ENCODE measurements at regions not wholly inside any gene's neighbourhood (a gene's known extent, or its start where the extent isn't known, plus 50 kb on each side); places are given as distances from the start of the nearest gene placed in this dataset.
"Not testable (repeated sequence)": the region's sequence is repeated elsewhere in the genome, so short reads cannot be mapped to it uniquely, and the experiment has no call there.

- H2BK120ac ChIP-seq (replicated peaks; ENCODE audit: low read depth, low read length): no peak overlapping the region
- no peak overlapping the region for H3K4me2 ChIP-seq (ENCODE audit: insufficient read depth in 1 of 2, low read depth in 2 of 2, low read length in 2 of 2)
- H3K4ac ChIP-seq (replicated peaks; ENCODE audit: insufficient read length, low read depth, low read length): no peak overlapping the region
- no peaks in the 10 kb centered on the region for H4K20me1 ChIP-seq (replicated peaks in 1 of 2; ENCODE audit: control insufficient read depth in 1 of 2, insufficient read depth in 2 of 2, low read length in 2 of 2)
- no peaks in the 10 kb centered on the region for H3K4me1 ChIP-seq (replicated peaks in 1 of 4; ENCODE audit: control insufficient read depth in 3 of 4, insufficient read depth in 4 of 4, low read length in 3 of 4)
- no peak overlapping the region for H2BK12ac ChIP-seq (ENCODE audit: low read depth, low read length)
- no peak for TF ChIP-seq BCL11A (IDR thresholded peaks at IDR 0.05; ENCODE audit: low read depth in 2 of 2, low read length in 2 of 2)
- no peak overlapping the region for H2BK5ac ChIP-seq (ENCODE audit: low read depth, low read length)
- no peak overlapping the region for H3K9ac ChIP-seq (replicated peaks in 1 of 4; ENCODE audit: extremely low read depth in 1 of 4, low read depth in 3 of 4, low read length in 3 of 4)
- H3K23ac ChIP-seq (ENCODE audit: insufficient read length): no peak overlapping the region
- WGBS, 2 experiments (ENCODE audit: extremely low coverage in 1 of 2, insufficient coverage in 1 of 2, insufficient read length in 1 of 2, insufficient replicate concordance in 2 of 2, low coverage in 1 of 2, low lambda C conversion rate in 2 of 2, missing lambda C conversion rate in 1 of 2): no CpG with 5 or more reads among the region's 4 CpGs
- no peaks in the 10 kb centered on the region for H3K79me2 ChIP-seq (ENCODE audit: control insufficient read depth in 1 of 2, insufficient read depth in 2 of 2, low read length in 2 of 2)
- DNase-seq (ENCODE audit: low read depth in 1 of 2, low spot score in 2 of 2) (no peak), FAIRE-seq (no peak)
- H3K4me3 ChIP-seq (ENCODE audit: extremely low read depth in 1 of 4, insufficient read depth in 2 of 4, low read depth in 3 of 4, low read length in 4 of 4): no peak overlapping the region
- H4K5ac ChIP-seq (ENCODE audit: insufficient read length, low read depth, low read length): no peak overlapping the region
- H3K9me3 ChIP-seq (ENCODE audit: insufficient read depth in 2 of 2, low read depth in 1 of 2, low read length in 1 of 2): no peaks in the 10 kb centered on the region
- H4K8ac ChIP-seq (ENCODE audit: extremely low read depth, insufficient read depth, low read length): no peak overlapping the region
- no peak overlapping the region for H3K56ac ChIP-seq (replicated peaks; ENCODE audit: insufficient read length, low read depth, low read length)
- H2AFZ ChIP-seq (ENCODE audit: low read length): no peak overlapping the region
- H2BK15ac ChIP-seq (ENCODE audit: low read length): no peak overlapping the region
- no peaks in the 10 kb centered on the region for H3K27me3 ChIP-seq (replicated peaks in 1 of 4; ENCODE audit: control insufficient read depth in 3 of 4, extremely low read depth in 1 of 4, insufficient read depth in 3 of 4, low read length in 3 of 4)
- CTCF ChIA-PET (ENCODE audit: partially characterized antibody): no interaction called here
- no peaks in the 10 kb centered on the region for H3K79me1 ChIP-seq (ENCODE audit: low read depth, low read length)
- no peaks in the 10 kb centered on the region for H3K36me3 ChIP-seq (ENCODE audit: control insufficient read depth in 2 of 4, insufficient read depth in 4 of 4, low read length in 3 of 4)
- H2BK20ac ChIP-seq (ENCODE audit: low read length): no peak overlapping the region
- no peak overlapping the region for H2AK5ac ChIP-seq (ENCODE audit: low read depth, low read length)
- no peaks in the 10 kb centered on the region for H3K23me2 ChIP-seq (ENCODE audit: low read depth, low read length)
- H3K14ac ChIP-seq (ENCODE audit: insufficient read length): no peak overlapping the region
- H4K91ac ChIP-seq (replicated peaks; ENCODE audit: insufficient read length, low read length): no peak overlapping the region
- POLR2A ChIA-PET (ENCODE audit: partially characterized antibody): no interaction called here
- no peak overlapping the region for H3K18ac ChIP-seq (ENCODE audit: extremely low read depth, low read length)
- H3K27ac ChIP-seq (ENCODE audit: low read depth, low read length): no peak overlapping the region
Observed at GRCh38 chrX:63417649-63418048, 66.5 kb upstream of the SPIN4 start.

GRCh38 chrX:63409934-63410333 is 58.8 kb upstream of the SPIN4 start:
- CTCF ChIA-PET (ENCODE audit: partially characterized antibody); H4K20me1 ChIP-seq (replicated peaks in 1 of 2; ENCODE audit: control insufficient read depth in 1 of 2, insufficient read depth in 2 of 2, low read length in 2 of 2); H3K56ac ChIP-seq (replicated peaks; ENCODE audit: insufficient read length, low read depth, low read length); FAIRE-seq; DNase-seq (ENCODE audit: low read depth in 1 of 2, low spot score in 2 of 2); H3K79me1 ChIP-seq (ENCODE audit: low read depth, low read length); H3K27me3 ChIP-seq (replicated peaks in 1 of 4; ENCODE audit: control insufficient read depth in 3 of 4, extremely low read depth in 1 of 4, insufficient read depth in 3 of 4, low read length in 3 of 4); H3K79me2 ChIP-seq (ENCODE audit: control insufficient read depth in 1 of 2, insufficient read depth in 2 of 2, low read length in 2 of 2); H2AK5ac ChIP-seq (ENCODE audit: low read depth, low read length); H3K23ac ChIP-seq (ENCODE audit: insufficient read length); H2BK15ac ChIP-seq (ENCODE audit: low read length); H4K5ac ChIP-seq (ENCODE audit: insufficient read length, low read depth, low read length); H3K4me2 ChIP-seq (ENCODE audit: insufficient read depth in 1 of 2, low read depth in 2 of 2, low read length in 2 of 2); POLR2A ChIA-PET (ENCODE audit: partially characterized antibody); H3K36me3 ChIP-seq (ENCODE audit: control insufficient read depth in 2 of 4, insufficient read depth in 4 of 4, low read length in 3 of 4); H3K27ac ChIP-seq (ENCODE audit: low read depth, low read length); H4K8ac ChIP-seq (ENCODE audit: extremely low read depth, insufficient read depth, low read length); H2AFZ ChIP-seq (ENCODE audit: low read length); H3K4me1 ChIP-seq (replicated peaks in 1 of 4; ENCODE audit: control insufficient read depth in 3 of 4, insufficient read depth in 4 of 4, low read length in 3 of 4); H3K23me2 ChIP-seq (ENCODE audit: low read depth, low read length); H2BK120ac ChIP-seq (replicated peaks; ENCODE audit: low read depth, low read length); H3K9ac ChIP-seq (replicated peaks in 1 of 4; ENCODE audit: extremely low read depth in 1 of 4, low read depth in 3 of 4, low read length in 3 of 4); H3K4me3 ChIP-seq (ENCODE audit: extremely low read depth in 1 of 4, insufficient read depth in 2 of 4, low read depth in 3 of 4, low read length in 4 of 4); H3K9me3 ChIP-seq (ENCODE audit: insufficient read depth in 2 of 2, low read depth in 1 of 2, low read length in 1 of 2); H3K14ac ChIP-seq (ENCODE audit: insufficient read length); H2BK5ac ChIP-seq (ENCODE audit: low read depth, low read length); H4K91ac ChIP-seq (replicated peaks; ENCODE audit: insufficient read length, low read length); H3K18ac ChIP-seq (ENCODE audit: extremely low read depth, low read length); H3K4ac ChIP-seq (replicated peaks; ENCODE audit: insufficient read length, low read depth, low read length): not testable (repeated sequence)
- 94% methylated on average over 6 of the region's 7 CpGs; no CpG with 5 or more reads in 1 of the 2 experiments for WGBS, 2 experiments (ENCODE audit: extremely low coverage in 1 of 2, insufficient coverage in 1 of 2, insufficient read length in 1 of 2, insufficient replicate concordance in 2 of 2, low coverage in 1 of 2, low lambda C conversion rate in 2 of 2, missing lambda C conversion rate in 1 of 2)
- H2BK12ac ChIP-seq (ENCODE audit: low read depth, low read length): peak overlapping the region; percentile 68; the same call in 1 of the 2 replicates
- peak overlapping the region; percentile 90; the same call in 1 of the 2 replicates for H2BK20ac ChIP-seq (ENCODE audit: low read length)
